ENCODE measurements at regions not wholly inside any gene's neighbourhood (a gene's known extent, or its start where the extent isn't known, plus 50 kb on each side); places are given as distances from the start of the nearest gene placed in this dataset.

GRCh38 chr2:883803-884748, 66.6 kb upstream of the SNTG2 start:
- no peaks in the 10 kb centered on the region for H3K9me3 Mint-ChIP-seq
- H3K4me1 Mint-ChIP-seq (ENCODE audit: low read depth): no peaks in the 10 kb centered on the region
- no peak overlapping the region for H3K4me3 Mint-ChIP-seq
- H3K36me3 Mint-ChIP-seq (ENCODE audit: low read depth): no peaks in the 10 kb centered on the region
- peaks cover 23% of the 10 kb centered on the region for H3K27me3 Mint-ChIP-seq
- H3K27ac Mint-ChIP-seq: no peak overlapping the region

- Mint-ChIP-seq H3K4me1 (ENCODE audit: low read depth) (no peaks in the 10 kb centered on the region), H3K9me3 (no peaks in the 10 kb centered on the region), H3K27ac (no peak overlapping the region), H3K27me3 (peaks cover 23% of the 10 kb centered on the region), H3K36me3 (ENCODE audit: low read depth) (no peaks in the 10 kb centered on the region), H3K4me3 (no peak overlapping the region)
These were observed 67.3 kb upstream of the SNTG2 start for GRCh38 chr2:883260-883802.

DNA sequence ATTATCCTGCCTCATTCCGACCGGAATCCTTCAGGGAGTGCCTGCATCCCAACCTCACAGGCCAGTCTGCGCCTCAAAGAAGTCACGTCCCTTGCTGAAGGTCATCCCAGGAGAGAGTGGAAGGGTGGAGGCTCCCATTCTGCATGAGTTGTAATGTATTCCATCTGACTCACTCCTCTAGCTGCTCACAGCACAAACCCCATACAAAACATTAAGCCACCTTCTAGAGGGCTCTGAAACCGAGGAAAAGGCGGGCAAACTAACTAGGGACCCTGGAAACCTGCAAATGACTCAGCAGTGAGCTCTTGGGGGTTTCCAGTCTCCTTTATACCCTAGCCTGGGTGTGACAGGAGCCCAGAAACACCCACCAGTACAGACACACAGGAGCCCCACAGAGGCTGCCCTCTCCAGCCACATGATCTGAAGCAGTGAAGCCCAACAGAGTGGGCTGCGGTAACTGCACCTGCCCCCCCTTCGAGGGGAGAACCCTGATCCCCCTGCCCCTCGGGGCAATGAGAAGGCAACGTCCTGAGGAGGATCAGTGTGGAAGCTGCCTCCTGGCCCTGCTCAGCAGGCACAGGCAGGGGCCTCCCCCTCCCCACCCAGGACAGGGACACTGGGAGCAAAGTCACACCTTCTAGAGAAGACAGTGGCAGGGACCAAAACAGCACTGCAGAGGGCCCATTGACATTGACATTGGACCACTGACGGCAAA, 69.3 kb upstream of the SNTG2 start:
- Mint-ChIP-seq H3K27ac (no peak overlapping the region), H3K27me3 (peaks cover 20% of the 10 kb centered on the region), H3K9me3 (no peaks in the 10 kb centered on the region), H3K36me3 (ENCODE audit: low read depth) (no peaks in the 10 kb centered on the region), H3K4me3 (no peak overlapping the region), H3K4me1 (ENCODE audit: low read depth) (no peaks in the 10 kb centered on the region)

DNA sequence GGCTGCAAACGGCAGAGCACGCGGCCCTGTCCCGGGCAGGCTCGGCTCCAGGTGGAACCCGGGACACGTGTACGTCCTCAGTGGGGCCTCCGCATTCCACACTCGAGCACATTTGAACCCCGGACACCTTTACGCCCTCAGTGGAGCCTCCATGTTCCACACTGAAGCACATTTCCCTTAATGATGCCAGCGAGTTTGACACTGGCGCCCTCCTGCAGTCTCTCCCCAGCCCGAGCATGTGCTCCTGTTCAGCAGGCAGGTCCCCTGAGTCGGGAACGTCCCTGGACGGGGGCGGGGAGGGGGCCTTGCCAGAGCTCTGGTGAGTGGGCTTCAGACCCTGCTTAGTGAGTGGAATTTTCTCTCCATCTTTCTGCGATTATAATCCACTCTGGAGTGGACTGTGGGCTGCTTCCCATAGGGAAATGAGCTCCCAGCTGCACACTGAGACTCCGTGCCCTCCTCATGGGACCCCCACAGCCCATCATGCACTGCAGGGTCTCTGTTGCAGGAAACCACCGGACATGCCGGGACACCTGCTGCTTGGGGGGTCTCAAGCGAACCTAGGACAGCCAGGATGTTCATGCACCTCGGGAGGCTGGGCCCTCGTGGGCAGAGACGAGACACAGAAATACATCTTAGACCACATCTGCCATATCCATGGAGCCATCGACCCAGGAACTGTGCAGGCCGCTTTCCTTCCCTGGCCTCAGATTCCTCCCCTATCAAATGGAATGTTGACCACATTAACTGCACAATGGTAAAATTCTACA, 70.3 kb upstream of the SNTG2 start:
- peaks cover 20% of the 10 kb centered on the region for H3K27me3 Mint-ChIP-seq
- H3K36me3 Mint-ChIP-seq (ENCODE audit: low read depth): no peaks in the 10 kb centered on the region
- no peaks in the 10 kb centered on the region for H3K9me3 Mint-ChIP-seq
- no peak overlapping the region for H3K4me3 Mint-ChIP-seq
- no peak overlapping the region for H3K27ac Mint-ChIP-seq
- no peaks in the 10 kb centered on the region for H3K4me1 Mint-ChIP-seq (ENCODE audit: low read depth)

DNA sequence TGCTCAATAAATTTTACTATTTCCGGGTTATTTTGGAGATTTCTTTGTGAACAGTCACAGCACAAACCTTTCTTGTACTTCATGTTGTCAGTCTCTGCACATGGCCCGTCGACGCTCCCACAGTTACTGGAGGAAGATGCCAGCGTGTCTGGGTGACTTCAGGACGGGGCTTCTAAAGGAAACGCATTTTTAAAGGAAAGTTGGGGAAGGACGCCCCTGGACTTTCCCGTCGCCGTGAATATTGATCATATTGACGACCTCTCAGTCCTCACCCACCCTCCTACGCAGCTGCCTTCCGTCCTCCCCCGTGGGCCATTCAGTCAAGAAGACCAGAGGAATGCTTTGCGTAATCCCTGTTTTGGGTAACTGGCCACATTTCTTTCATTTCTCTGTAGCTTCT, 71.1 kb upstream of the SNTG2 start:
- peaks cover 14% of the 10 kb centered on the region for H3K27me3 Mint-ChIP-seq
- no peak overlapping the region for H3K27ac Mint-ChIP-seq
- H3K9me3 Mint-ChIP-seq: no peaks in the 10 kb centered on the region
- H3K4me1 Mint-ChIP-seq (ENCODE audit: low read depth): no peaks in the 10 kb centered on the region
- H3K36me3 Mint-ChIP-seq (ENCODE audit: low read depth): no peaks in the 10 kb centered on the region
- H3K4me3 Mint-ChIP-seq: no peak overlapping the region

GRCh38 chr2:878245-878930, 72.3 kb upstream of the SNTG2 start:
- Mint-ChIP-seq H3K27me3 (peaks cover 9% of the 10 kb centered on the region), H3K4me1 (ENCODE audit: low read depth) (no peaks in the 10 kb centered on the region), H3K27ac (no peak overlapping the region), H3K4me3 (no peak overlapping the region), H3K36me3 (ENCODE audit: low read depth) (no peaks in the 10 kb centered on the region), H3K9me3 (no peaks in the 10 kb centered on the region)

DNA sequence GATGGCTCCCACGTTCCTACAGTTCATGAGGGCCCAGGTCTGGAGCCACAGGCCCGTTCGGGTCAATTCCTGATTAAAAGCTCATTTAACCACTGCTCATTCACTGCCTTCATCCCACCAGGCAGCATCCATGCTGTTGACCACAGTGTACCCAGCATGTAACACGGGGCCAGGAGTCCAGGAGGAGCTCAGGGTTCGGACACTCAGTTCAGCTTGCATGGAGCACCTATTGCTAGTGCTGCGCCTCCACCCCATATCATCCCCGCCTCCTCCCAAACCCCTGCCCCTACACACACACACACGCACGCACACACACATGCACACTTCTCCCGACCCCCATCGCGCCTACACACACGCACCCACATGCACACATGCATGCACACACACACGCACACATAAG, 72.9 kb upstream of the SNTG2 start:
- H3K4me3 Mint-ChIP-seq: no peak overlapping the region
- H3K27me3 Mint-ChIP-seq: peaks cover 7% of the 10 kb centered on the region
- H3K9me3 Mint-ChIP-seq: no peaks in the 10 kb centered on the region
- no peaks in the 10 kb centered on the region for H3K36me3 Mint-ChIP-seq (ENCODE audit: low read depth)
- no peaks in the 10 kb centered on the region for H3K4me1 Mint-ChIP-seq (ENCODE audit: low read depth)
- H3K27ac Mint-ChIP-seq: no peak overlapping the region

GRCh38 chr2:875687-876615, 74.7 kb upstream of the SNTG2 start:
- Mint-ChIP-seq H3K9me3 (no peaks in the 10 kb centered on the region), H3K27ac (no peak overlapping the region), H3K36me3 (ENCODE audit: low read depth) (no peaks in the 10 kb centered on the region), H3K27me3 (peaks cover 10% of the 10 kb centered on the region), H3K4me1 (ENCODE audit: low read depth) (no peaks in the 10 kb centered on the region), H3K4me3 (no peak overlapping the region)

- H3K9me3 Mint-ChIP-seq: no peaks in the 10 kb centered on the region
- H3K27me3 Mint-ChIP-seq: peaks cover 19% of the 10 kb centered on the region
- H3K4me1 Mint-ChIP-seq (ENCODE audit: low read depth): no peaks in the 10 kb centered on the region
- H3K4me3 Mint-ChIP-seq: no peak overlapping the region
- no peaks in the 10 kb centered on the region for H3K36me3 Mint-ChIP-seq (ENCODE audit: low read depth)
- H3K27ac Mint-ChIP-seq: no peak overlapping the region
These were observed 76.7 kb upstream of the SNTG2 start for GRCh38 chr2:873651-874580.

- Mint-ChIP-seq H3K9me3 (no peaks in the 10 kb centered on the region), H3K4me3 (no peak overlapping the region), H3K36me3 (ENCODE audit: low read depth) (no peaks in the 10 kb centered on the region), H3K27me3 (peaks cover 19% of the 10 kb centered on the region), H3K27ac (no peak overlapping the region), H3K4me1 (ENCODE audit: low read depth) (no peaks in the 10 kb centered on the region)
These were observed 77.6 kb upstream of the SNTG2 start for GRCh38 chr2:873027-873426.

DNA sequence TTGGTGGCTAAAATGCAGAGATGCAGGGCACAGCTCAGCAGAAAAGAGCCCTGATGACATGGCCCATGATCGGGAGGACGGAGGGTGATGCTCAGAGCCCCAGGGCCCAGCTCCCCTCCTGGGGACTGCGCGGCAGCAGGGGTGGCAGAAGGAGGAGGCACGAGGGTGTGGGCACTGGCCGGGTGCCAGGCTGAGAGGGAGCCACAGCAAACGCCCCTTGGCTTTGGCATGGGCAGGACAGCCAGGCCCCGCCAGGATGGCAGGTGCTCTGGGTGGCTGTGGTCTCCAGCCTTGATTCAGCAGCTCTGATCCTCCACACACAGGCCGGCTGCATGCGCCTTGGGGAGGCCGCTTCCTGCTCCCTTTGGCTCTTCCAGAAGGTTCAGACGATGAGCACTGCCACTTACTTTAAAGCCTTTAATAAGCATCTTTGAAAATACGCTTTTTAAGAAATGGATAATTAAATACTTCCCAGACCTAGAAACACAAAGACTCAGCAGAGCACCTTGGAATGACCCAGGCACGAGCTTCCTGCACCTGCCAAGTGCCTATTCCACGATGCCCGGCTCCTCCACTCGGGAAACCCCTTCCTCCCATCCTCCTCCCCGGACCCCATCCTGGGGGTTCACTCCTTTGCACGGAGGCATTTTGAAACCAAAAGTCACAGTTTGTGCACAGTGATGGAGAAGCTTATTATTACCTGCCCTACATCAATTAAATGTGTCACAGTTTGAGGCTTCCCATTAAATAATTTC, 78.5 kb upstream of the SNTG2 start:
- H3K27ac Mint-ChIP-seq: peak overlapping the region; percentile 40
- peaks cover 19% of the 10 kb centered on the region for H3K27me3 Mint-ChIP-seq

GRCh38 chr2:871175-871727, 79.4 kb upstream of the SNTG2 start:
- Mint-ChIP-seq H3K4me3 (no peak overlapping the region), H3K27me3 (peaks cover 24% of the 10 kb centered on the region), H3K9me3 (no peaks in the 10 kb centered on the region), H3K27ac (no peak overlapping the region), H3K4me1 (ENCODE audit: low read depth) (no peaks in the 10 kb centered on the region), H3K36me3 (ENCODE audit: low read depth) (no peaks in the 10 kb centered on the region)

More for the DNA sequence above, 78.5 kb upstream of the SNTG2 start:
- Mint-ChIP-seq H3K4me1 (ENCODE audit: low read depth) (no peaks in the 10 kb centered on the region), H3K4me3 (no peak overlapping the region), H3K9me3 (no peaks in the 10 kb centered on the region), H3K36me3 (ENCODE audit: low read depth) (no peaks in the 10 kb centered on the region)

Measured in stimulated activated naive CD8-positive, alpha-beta T cell treated with anti-CD3 and anti-CD28 coated beads, Interleukin-15, Interleukin-2, amounts not matched to agents 100 ng/mL and 50 ng/mL, for 24 hours (primary cell).